Mesenchymal stem cell (in vitro differentiated cells and primary cell): ENCODE measurements at regions not wholly inside any gene's neighbourhood (a gene's known extent, or its start where the extent isn't known, plus 50 kb on each side); places are given as distances from the start of the nearest gene placed in this dataset.
"Not testable (repeated sequence)": the region's sequence is repeated elsewhere in the genome, so short reads cannot be mapped to it uniquely, and the experiment has no call there.

Experiments used
- DNase-seq: peaks from one replicate; pipeline ENCODE4 v3.0.0-alpha.2; 2013
- H2AFZ ChIP-seq: one replicate; pipeline ENCODE4 v1.6.1; 2013; ENCODE audit warnings: low read depth, mild to moderate bottlenecking, control low read depth, inconsistent platforms, low read length, moderate library complexity
- H2AK5ac ChIP-seq: 2 replicates; pipeline ENCODE4 v1.6.1; 2013; ENCODE audit warnings: low read length, moderate library complexity, mild to moderate bottlenecking, inconsistent platforms; ENCODE audit not compliant: severe bottlenecking
- H2BK120ac ChIP-seq: one replicate; pipeline ENCODE4 v1.6.1; 2013; ENCODE audit warnings: low read depth, mild to moderate bottlenecking, inconsistent platforms, low read length, moderate library complexity
- H2BK12ac ChIP-seq, 2 experiments: one replicate each; pipeline ENCODE4 v1.6.1; 2013; ENCODE audit warnings: inconsistent platforms in 2 of 2, low read length in 2 of 2, mild to moderate bottlenecking in 2 of 2, moderate library complexity in 2 of 2, control low read depth in 1 of 2
- H2BK15ac ChIP-seq: one replicate; pipeline ENCODE4 v1.6.1; 2013; ENCODE audit warnings: mild to moderate bottlenecking, low read depth, inconsistent platforms; ENCODE audit not compliant: poor library complexity, severe bottlenecking
- H2BK5ac ChIP-seq: 2 replicates; pipeline ENCODE4 v1.6.1; 2013; ENCODE audit warnings: low read depth, mild to moderate bottlenecking, low read length, control low read depth, inconsistent platforms; ENCODE audit not compliant: poor library complexity, severe bottlenecking
- H3K14ac ChIP-seq, 2 experiments: one replicate each; pipeline ENCODE4 v1.6.1; 2013; ENCODE audit warnings: inconsistent platforms in 2 of 2, low read length in 2 of 2, control low read depth in 1 of 2, mild to moderate bottlenecking in 1 of 2, moderate library complexity in 1 of 2
- H3K18ac ChIP-seq, 2 experiments: one replicate each; pipeline ENCODE4 v1.6.1; 2013; ENCODE audit warnings: inconsistent platforms in 2 of 2, low read length in 2 of 2, control low read depth in 1 of 2, low read depth in 1 of 2, mild to moderate bottlenecking in 1 of 2
- H3K23ac ChIP-seq, 2 experiments: one replicate each; pipeline ENCODE4 v1.6.1; 2013; ENCODE audit warnings: inconsistent platforms in 2 of 2, low read length in 2 of 2, mild to moderate bottlenecking in 2 of 2, moderate library complexity in 2 of 2, control low read depth in 1 of 2
- H3K27ac ChIP-seq: 2 replicates; pipeline ENCODE4 v1.5.1; 2013; ENCODE audit warnings: mild to moderate bottlenecking, moderate library complexity, low read length, control low read depth, inconsistent platforms; ENCODE audit not compliant: poor library complexity, severe bottlenecking
- H3K27me3 ChIP-seq, 2 experiments: 2 replicates each; pipeline versions ENCODE4 v1.6.1 to v1.7.0; 2013; ENCODE audit warnings: low read length in 2 of 2, mild to moderate bottlenecking in 2 of 2, moderate library complexity in 2 of 2, control low read depth in 1 of 2, inconsistent platforms in 1 of 2; ENCODE audit not compliant: control insufficient read depth in 1 of 2, insufficient read depth in 1 of 2
- H3K36me3 ChIP-seq, 2 experiments: 2 replicates each; pipeline versions ENCODE4 v1.6.1 to v1.7.0; 2013; ENCODE audit warnings: low read length in 2 of 2, control low read depth in 1 of 2, inconsistent platforms in 1 of 2, low read depth in 1 of 2, mild to moderate bottlenecking in 1 of 2; ENCODE audit not compliant: insufficient read depth in 2 of 2, control insufficient read depth in 1 of 2
- H3K4ac ChIP-seq, 2 experiments: one replicate each; pipeline ENCODE4 v1.6.1; 2013; ENCODE audit warnings: inconsistent platforms in 2 of 2, low read length in 2 of 2, mild to moderate bottlenecking in 2 of 2, moderate library complexity in 2 of 2, control low read depth in 1 of 2, low read depth in 1 of 2
- H3K4me1 ChIP-seq: 2 replicates; pipeline ENCODE4 v1.6.1; 2013; ENCODE audit warnings: low read depth, low read length, control low read depth; ENCODE audit not compliant: control insufficient read depth, insufficient read depth
- H3K4me2 ChIP-seq: 2 replicates; pipeline ENCODE4 v1.6.1; 2013; ENCODE audit warnings: low read length, mild to moderate bottlenecking, inconsistent platforms; ENCODE audit not compliant: poor library complexity, severe bottlenecking
- H3K4me3 ChIP-seq, 2 experiments: 2 replicates each; pipeline versions ENCODE4 v1.5.1 to v1.7.0; 2013; ENCODE audit warnings: low read length in 2 of 2, mild to moderate bottlenecking in 2 of 2, control low read depth in 1 of 2, low read depth in 1 of 2; ENCODE audit not compliant: insufficient read depth in 1 of 2
- H3K79me1 ChIP-seq: replicated peaks from 2 replicates; pipeline ENCODE4 v1.6.1; 2013; ENCODE audit warnings: mild to moderate bottlenecking, control low read depth, low read length, inconsistent platforms; ENCODE audit not compliant: poor library complexity, severe bottlenecking
- H3K9ac ChIP-seq: 2 replicates; pipeline ENCODE4 v1.7.0; 2013; ENCODE audit warnings: mild to moderate bottlenecking, low read length, moderate library complexity
- H3K9me3 ChIP-seq: 2 replicates; pipeline ENCODE4 v1.7.0; 2013; ENCODE audit warnings: mild to moderate bottlenecking, low read length; ENCODE audit not compliant: control insufficient read depth
- H4K8ac ChIP-seq: one replicate; pipeline ENCODE4 v1.6.1; 2013; ENCODE audit warnings: inconsistent platforms, mild to moderate bottlenecking, low read length, moderate library complexity
- H4K91ac ChIP-seq: one replicate; pipeline ENCODE4 v1.6.1; 2013; ENCODE audit warnings: mild to moderate bottlenecking, low read length, inconsistent platforms
- WGBS: methylation state at CpG from one replicate; pipeline ENCODE4 v1.1.7; 2013; ENCODE audit warnings: mixed read lengths; 5-methylcytosine and 5-hydroxymethylcytosine counted together

- H2AK5ac ChIP-seq, result no peak overlapping the region
- WGBS, result 95% methylated on average over 4 of the region's 4 CpGs
Measured at GRCh38 chr10:57661206-57661605, 606.5 kb downstream of the IPMK start.

GRCh38 chr10:57657164-57657765, 610.4 kb downstream of the IPMK start:
- H3K23ac ChIP-seq, result no peak overlapping the region
- no peak overlapping the region for H3K18ac ChIP-seq
- no peak overlapping the region for H4K91ac ChIP-seq
- no peak overlapping the region for H2AK5ac ChIP-seq
- no peak overlapping the region for H3K4ac ChIP-seq
- DNase-seq, result peak; percentile 55
- no peak overlapping the region for H2BK120ac ChIP-seq
- H3K36me3 ChIP-seq, result no peaks in the 10 kb centered on the region
- H2BK15ac ChIP-seq, result no peak overlapping the region
- no peak overlapping the region for H3K4me3 ChIP-seq
- no peak overlapping the region for H2BK5ac ChIP-seq
- no peak overlapping the region for H2AFZ ChIP-seq
- H2BK12ac ChIP-seq, result no peak overlapping the region
- H3K4me2 ChIP-seq, result no peak overlapping the region
- no peak overlapping the region for H3K27ac ChIP-seq
- H3K27me3 ChIP-seq, result peaks cover 0 to 12% of the 10 kb centered on the region in 2 experiments
- H3K4me1 ChIP-seq, result no peaks in the 10 kb centered on the region
- H3K79me1 ChIP-seq, result no peaks in the 10 kb centered on the region
- H4K8ac ChIP-seq, result no peak overlapping the region
- no peaks in the 10 kb centered on the region for H3K9me3 ChIP-seq
- WGBS, result 41% methylated on average over 4 of the region's 5 CpGs
- no peak overlapping the region for H3K9ac ChIP-seq
- no peak overlapping the region for H3K14ac ChIP-seq

More at GRCh38 chr10:57661206-57661605, 606.5 kb downstream of the IPMK start:
- Histone ChIP-seq H3K18ac (no peak overlapping the region), H3K36me3 (no peaks in the 10 kb centered on the region), H3K4ac (no peak overlapping the region), H3K4me1 (no peaks in the 10 kb centered on the region), H3K9me3 (no peaks in the 10 kb centered on the region), H3K4me3 (no peak overlapping the region), H2BK5ac (no peak overlapping the region), H3K9ac (no peak overlapping the region), H4K91ac (no peak overlapping the region), H2BK15ac (no peak overlapping the region), H3K14ac (no peak overlapping the region), H3K4me2 (no peak overlapping the region), H3K27me3 (peaks cover 0 to 8% of the 10 kb centered on the region in 2 experiments), H3K79me1 (no peaks in the 10 kb centered on the region), H3K23ac (no peak overlapping the region), H4K8ac (no peak overlapping the region), H3K27ac (no peak overlapping the region), H2BK120ac (no peak overlapping the region), H2AFZ (no peak overlapping the region), H2BK12ac (no peak overlapping the region)
- DNase-seq, result no peak

- H3K23ac ChIP-seq, result no peak overlapping the region
- no peak overlapping the region for H3K27ac ChIP-seq
- H3K18ac ChIP-seq, result no peak overlapping the region
- no peaks in the 10 kb centered on the region for H3K79me1 ChIP-seq
- no peak overlapping the region for H2BK120ac ChIP-seq
- no peaks in the 10 kb centered on the region for H3K4me1 ChIP-seq
- H3K9me3 ChIP-seq, result no peaks in the 10 kb centered on the region
- H3K4ac ChIP-seq, result no peak overlapping the region
- DNase-seq, result no peak
- no peak overlapping the region for H3K4me2 ChIP-seq
- no peak overlapping the region for H3K4me3 ChIP-seq
- no peak overlapping the region for H2AK5ac ChIP-seq
- no peak overlapping the region for H2BK15ac ChIP-seq
- peaks cover 0 to 12% of the 10 kb centered on the region in 2 experiments for H3K27me3 ChIP-seq
- no peak overlapping the region for H4K8ac ChIP-seq
- H3K9ac ChIP-seq, result no peak overlapping the region
- WGBS, result 100% methylated on average over 1 of the region's 2 CpGs
- no peak overlapping the region for H2AFZ ChIP-seq
- H3K36me3 ChIP-seq, result no peaks in the 10 kb centered on the region
- no peak overlapping the region for H4K91ac ChIP-seq
- no peak overlapping the region for H2BK5ac ChIP-seq
- no peak overlapping the region for H3K14ac ChIP-seq
- no peak overlapping the region for H2BK12ac ChIP-seq
Measured at GRCh38 chr10:57654856-57655255, 612.8 kb downstream of the IPMK start.

- not testable (repeated sequence) for H3K79me1 ChIP-seq, H3K4me1 ChIP-seq, H3K4ac ChIP-seq, H2BK12ac ChIP-seq, H3K14ac ChIP-seq, H2AK5ac ChIP-seq, H4K8ac ChIP-seq, H2BK15ac ChIP-seq, H3K27ac ChIP-seq, H3K27me3 ChIP-seq, H4K91ac ChIP-seq, DNase-seq, H3K4me3 ChIP-seq, H3K23ac ChIP-seq, H3K4me2 ChIP-seq, H3K18ac ChIP-seq, H3K36me3 ChIP-seq, H2AFZ ChIP-seq, H2BK120ac ChIP-seq, H3K9me3 ChIP-seq, H2BK5ac ChIP-seq, H3K9ac ChIP-seq
- WGBS, result 78% methylated on average over 3 of the region's 3 CpGs
Measured at GRCh38 chr10:57645108-57645507, 622.6 kb downstream of the IPMK start.
